Smooth muscle cell (in vitro differentiated cells): ENCODE measurements at regions not wholly inside any gene's neighbourhood (a gene's known extent, or its start where the extent isn't known, plus 50 kb on each side); places are given as distances from the start of the nearest gene placed in this dataset.

Experiments used
- DNase-seq: peaks from one replicate; lab custom pipeline; 2025; ENCODE audit not compliant: unreplicated experiment; lab: John Stamatoyannopoulos, UW
- H2AFZ ChIP-seq: fragments of 200-600 bp; sonication (generic); 2 replicates; pipeline ENCODE4 v1.6.0; 2016; ENCODE audit warnings: antibody characterized with exemption, low read depth, mild to moderate bottlenecking
- H3F3A ChIP-seq: fragments of 200-600 bp; sonication (generic); 2 replicates; pipeline ENCODE4 v1.6.0; 2017; ENCODE audit warnings: antibody characterized with exemption, low read depth
- H3K27ac ChIP-seq: fragments of 200-600 bp; sonication (generic); 2 replicates; pipeline ENCODE4 v1.5.1; 2016; ENCODE audit warnings: low read depth, mild to moderate bottlenecking
- H3K27me3 ChIP-seq: fragments of 200-600 bp; sonication (generic); 2 replicates; pipeline ENCODE4 v1.6.1; 2016; ENCODE audit warnings: low read depth, mild to moderate bottlenecking
- H3K36me3 ChIP-seq: fragments of 200-600 bp; sonication (generic); 2 replicates; pipeline ENCODE4 v1.5.1; 2016; ENCODE audit warnings: low read depth
- H3K4me1 ChIP-seq: fragments of 200-600 bp; sonication (generic); 2 replicates; pipeline ENCODE4 v1.5.1; 2016; ENCODE audit warnings: low read depth
- H3K4me2 ChIP-seq: fragments of 200-600 bp; sonication (generic); 2 replicates; pipeline ENCODE4 v1.6.0; 2016; ENCODE audit warnings: mild to moderate bottlenecking
- H3K4me3 ChIP-seq: fragments of 200-600 bp; sonication (generic); 2 replicates; pipeline ENCODE4 v1.5.1; 2016; ENCODE audit warnings: mild to moderate bottlenecking
- H3K79me2 ChIP-seq: fragments of 200-600 bp; sonication (generic); 2 replicates; pipeline ENCODE4 v1.6.0; 2016; ENCODE audit warnings: low read depth, mild to moderate bottlenecking
- H3K9ac ChIP-seq: fragments of 200-600 bp; sonication (generic); 2 replicates; pipeline ENCODE4 v1.6.0; 2016; ENCODE audit warnings: low read depth
- H3K9me3 ChIP-seq: fragments of 200-600 bp; sonication (generic); replicated peaks from 2 replicates; pipeline ENCODE4 v1.5.1; 2016; ENCODE audit warnings: low read depth
- H4K20me1 ChIP-seq: fragments of 200-600 bp; sonication (generic); 2 replicates; pipeline ENCODE4 v1.6.0; 2016; ENCODE audit warnings: low read depth
- WGBS: methylation state at CpG from one replicate; pipeline ENCODE4 v1.1.7; 2016; ENCODE audit warnings: low lambda C conversion rate; 5-methylcytosine and 5-hydroxymethylcytosine counted together
- TF ChIP-seq, protein P1 (sequence below): fragments of 200-600 bp; sonication (generic); IDR thresholded peaks from 2 replicates; pipeline ENCODE4 v1.5.1; 2017; ENCODE audit warnings: borderline replicate concordance, mild to moderate bottlenecking, antibody characterized with exemption; ENCODE audit not compliant: insufficient read depth, poor library complexity, severe bottlenecking

GRCh38 chr7:39816462-39817060 is 133.5 kb upstream of the CDK13 start:
- H3K9me3 ChIP-seq: no peaks in the 10 kb centered on the region
- no peaks in the 10 kb centered on the region for H3K79me2 ChIP-seq
- no peak overlapping the region for H3K4me2 ChIP-seq
- no peaks in the 10 kb centered on the region for H3K4me1 ChIP-seq
- H3K27me3 ChIP-seq: peaks cover 57% of the 10 kb centered on the region
- no peak for DNase-seq
- no peak overlapping the region for H3K4me3 ChIP-seq
- no peaks in the 10 kb centered on the region for H3F3A ChIP-seq
- no peak overlapping the region for H2AFZ ChIP-seq
- no peak overlapping the region for H3K9ac ChIP-seq
- no peaks in the 10 kb centered on the region for H3K36me3 ChIP-seq
- H4K20me1 ChIP-seq: no peaks in the 10 kb centered on the region
- TF ChIP-seq, protein P1, sequence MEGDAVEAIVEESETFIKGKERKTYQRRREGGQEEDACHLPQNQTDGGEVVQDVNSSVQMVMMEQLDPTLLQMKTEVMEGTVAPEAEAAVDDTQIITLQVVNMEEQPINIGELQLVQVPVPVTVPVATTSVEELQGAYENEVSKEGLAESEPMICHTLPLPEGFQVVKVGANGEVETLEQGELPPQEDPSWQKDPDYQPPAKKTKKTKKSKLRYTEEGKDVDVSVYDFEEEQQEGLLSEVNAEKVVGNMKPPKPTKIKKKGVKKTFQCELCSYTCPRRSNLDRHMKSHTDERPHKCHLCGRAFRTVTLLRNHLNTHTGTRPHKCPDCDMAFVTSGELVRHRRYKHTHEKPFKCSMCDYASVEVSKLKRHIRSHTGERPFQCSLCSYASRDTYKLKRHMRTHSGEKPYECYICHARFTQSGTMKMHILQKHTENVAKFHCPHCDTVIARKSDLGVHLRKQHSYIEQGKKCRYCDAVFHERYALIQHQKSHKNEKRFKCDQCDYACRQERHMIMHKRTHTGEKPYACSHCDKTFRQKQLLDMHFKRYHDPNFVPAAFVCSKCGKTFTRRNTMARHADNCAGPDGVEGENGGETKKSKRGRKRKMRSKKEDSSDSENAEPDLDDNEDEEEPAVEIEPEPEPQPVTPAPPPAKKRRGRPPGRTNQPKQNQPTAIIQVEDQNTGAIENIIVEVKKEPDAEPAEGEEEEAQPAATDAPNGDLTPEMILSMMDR: no peak
- H3K27ac ChIP-seq: no peak overlapping the region
- 87% methylated on average over 7 of the region's 7 CpGs for WGBS

GRCh38 chr7:39819514-39819913 is 130.5 kb upstream of the CDK13 start:
- H3K27me3 ChIP-seq: peaks cover 61% of the 10 kb centered on the region
- no peak overlapping the region for H3K4me3 ChIP-seq
- H3K27ac ChIP-seq: no peak overlapping the region
- no peaks in the 10 kb centered on the region for H3K4me1 ChIP-seq
- no peak overlapping the region for H3K4me2 ChIP-seq
- no peaks in the 10 kb centered on the region for H3K36me3 ChIP-seq
- no peaks in the 10 kb centered on the region for H4K20me1 ChIP-seq
- TF ChIP-seq, protein P1: no peak
- no peaks in the 10 kb centered on the region for H3K9me3 ChIP-seq
- H3K9ac ChIP-seq: no peak overlapping the region
- no peaks in the 10 kb centered on the region for H3K79me2 ChIP-seq
- H2AFZ ChIP-seq: no peak overlapping the region
- H3F3A ChIP-seq: no peaks in the 10 kb centered on the region
- no peak for DNase-seq

GRCh38 chr7:39824456-39825200 is 125.4 kb upstream of the CDK13 start:
- WGBS: 91% methylated on average over 2 of the region's 2 CpGs
- no peak for DNase-seq
- peaks cover 4% of the 10 kb centered on the region for H3K4me1 ChIP-seq
- H3K36me3 ChIP-seq: no peaks in the 10 kb centered on the region
- TF ChIP-seq, protein P1: no peak
- no peaks in the 10 kb centered on the region for H4K20me1 ChIP-seq
- H2AFZ ChIP-seq: no peak overlapping the region
- no peaks in the 10 kb centered on the region for H3K79me2 ChIP-seq
- H3K9me3 ChIP-seq: no peaks in the 10 kb centered on the region
- H3K27me3 ChIP-seq: peaks cover 53% of the 10 kb centered on the region
- no peak overlapping the region for H3K9ac ChIP-seq
- H3F3A ChIP-seq: no peaks in the 10 kb centered on the region
- no peak overlapping the region for H3K4me3 ChIP-seq
- H3K27ac ChIP-seq: no peak overlapping the region
- H3K4me2 ChIP-seq: no peak overlapping the region
